PC-9 (cell line): ENCODE measurements at regions not wholly inside any gene's neighbourhood (a gene's known extent, or its start where the extent isn't known, plus 50 kb on each side); places are given as distances from the start of the nearest gene placed in this dataset.

Source experiments
- CTCF ChIP-seq: fragments of 200-600 bp; sonication (generic); conservative IDR thresholded peaks from 2 replicates; pipeline ENCODE4 v1.6.1; 2017; ENCODE audit warnings: mixed run types, antibody characterized with exemption, mild to moderate bottlenecking, moderate library complexity
- EZH2 ChIP-seq: fragments of 200-600 bp; sonication (generic); IDR thresholded peaks from 2 replicates; pipeline ENCODE4 v1.8.0; 2017; ENCODE audit warnings: antibody characterized with exemption, low read depth

DNA sequence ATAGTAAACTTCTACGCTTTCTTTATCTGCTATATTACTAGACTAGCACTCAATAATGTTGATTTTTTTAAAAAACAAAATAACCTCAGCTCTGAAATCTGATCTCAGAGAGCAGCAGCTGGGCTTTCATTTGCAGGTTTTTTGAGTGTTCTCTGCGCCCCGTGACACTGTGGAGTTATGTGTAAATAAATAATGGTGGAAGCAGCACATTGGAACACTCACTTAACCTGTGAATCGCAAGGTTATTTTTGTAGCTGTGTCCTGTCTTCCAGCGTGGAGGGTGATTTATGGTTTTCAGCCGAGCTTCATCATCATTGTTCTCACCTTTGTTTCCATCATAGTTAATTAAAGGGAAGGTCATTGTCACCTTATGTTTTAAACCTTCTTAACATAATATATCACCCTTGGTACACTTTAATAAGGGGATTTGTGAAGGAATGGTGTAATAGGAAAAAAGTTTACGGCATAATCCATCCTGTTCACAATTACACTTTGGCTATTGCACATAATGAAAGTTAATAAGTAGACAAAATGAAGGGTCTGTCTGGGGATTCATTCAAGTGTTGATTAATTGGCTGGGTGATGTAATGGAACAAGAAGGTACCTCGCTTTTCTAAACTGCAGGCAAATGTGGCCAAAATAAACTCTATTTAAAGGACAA is 493.3 kb upstream of the ADAMTS16 start:
- no peak for TF ChIP-seq CTCF
- TF ChIP-seq EZH2: no peak
